OCI-LY1 (cell line): ENCODE measurements at regions not wholly inside any gene's neighbourhood (a gene's known extent, or its start where the extent isn't known, plus 50 kb on each side); places are given as distances from the start of the nearest gene placed in this dataset.

Experiments used
- CTCF ChIP-seq: fragments of 200-600 bp; sonication (generic), shearing (Covaris generic); IDR thresholded peaks from 2 replicates; pipeline ENCODE4 v1.5.1; 2017; ENCODE audit warnings: mild to moderate bottlenecking, antibody characterized with exemption, low read length, moderate library complexity, mixed read lengths
- EZH2 ChIP-seq: fragments of 200-600 bp; sonication (generic), shearing (Covaris generic); IDR thresholded peaks from 2 replicates; pipeline ENCODE4 v1.8.0; 2017; ENCODE audit warnings: borderline replicate concordance, mixed run types, mild to moderate bottlenecking, antibody characterized with exemption, low read length, moderate library complexity, mixed read lengths

- TF ChIP-seq CTCF: no peak
- TF ChIP-seq EZH2: no peak
Observed at GRCh38 chr3:193057616-193058015, 140.0 kb upstream of the MB21D2 start.
